ENCODE measurements at regions not wholly inside any gene's neighbourhood (a gene's known extent, or its start where the extent isn't known, plus 50 kb on each side); places are given as distances from the start of the nearest gene placed in this dataset.
"Not testable (repeated sequence)": the region's sequence is repeated elsewhere in the genome, so short reads cannot be mapped to it uniquely, and the experiment has no call there.

- DNase-seq (ENCODE audit: low spot score), result no peak
Measured at GRCh38 chr5:111942661-111943401, 185.8 kb upstream of the NREP start.

GRCh38 chr5:111942201-111942600 is 185.2 kb upstream of the NREP start:
- no peak for DNase-seq (ENCODE audit: low spot score)

GRCh38 chr5:111937094-111937493 is 180.1 kb upstream of the NREP start:
- DNase-seq (ENCODE audit: low spot score), result no peak

DNA sequence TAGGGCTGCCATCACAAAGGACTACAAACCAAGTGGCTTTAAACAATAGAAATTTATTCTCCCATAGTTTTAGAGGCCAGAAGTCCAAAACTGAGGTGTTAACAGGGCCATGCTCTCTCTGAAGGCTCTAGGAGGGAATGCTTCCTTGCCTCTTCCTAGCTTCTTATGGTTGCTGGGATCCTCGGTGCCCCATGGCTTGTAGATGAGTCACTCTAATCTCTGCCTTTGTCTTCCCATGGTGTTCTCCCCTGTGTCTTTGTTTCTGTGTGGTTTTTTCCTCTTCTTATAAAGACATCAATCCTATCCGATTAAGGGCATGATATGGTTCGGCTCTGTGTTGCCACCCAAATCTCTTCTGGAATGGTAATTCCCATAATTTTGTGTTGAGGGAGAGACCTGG is 178.8 kb upstream of the NREP start:
- DNase-seq (ENCODE audit: low spot score), result no peak

DNA sequence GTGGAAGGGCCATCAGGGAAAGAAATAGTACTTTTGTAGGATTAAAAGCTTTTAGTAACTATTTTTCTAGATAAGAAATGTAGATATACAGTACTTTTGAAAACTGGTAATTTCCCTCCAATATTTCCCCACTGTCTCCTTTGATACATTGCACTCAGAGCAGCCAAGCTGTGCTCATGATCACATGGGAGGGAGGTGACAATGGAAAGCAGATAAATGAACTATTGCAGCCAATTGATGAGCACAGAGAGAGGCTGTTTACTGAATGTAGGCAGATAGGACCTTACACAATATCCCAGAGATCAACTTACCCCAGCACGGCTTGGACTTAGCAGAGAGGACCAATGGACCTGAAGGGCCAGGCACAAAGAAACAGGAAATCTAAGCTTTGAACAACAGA is 178.0 kb upstream of the NREP start:
- DNase-seq (ENCODE audit: low spot score), result no peak

DNA sequence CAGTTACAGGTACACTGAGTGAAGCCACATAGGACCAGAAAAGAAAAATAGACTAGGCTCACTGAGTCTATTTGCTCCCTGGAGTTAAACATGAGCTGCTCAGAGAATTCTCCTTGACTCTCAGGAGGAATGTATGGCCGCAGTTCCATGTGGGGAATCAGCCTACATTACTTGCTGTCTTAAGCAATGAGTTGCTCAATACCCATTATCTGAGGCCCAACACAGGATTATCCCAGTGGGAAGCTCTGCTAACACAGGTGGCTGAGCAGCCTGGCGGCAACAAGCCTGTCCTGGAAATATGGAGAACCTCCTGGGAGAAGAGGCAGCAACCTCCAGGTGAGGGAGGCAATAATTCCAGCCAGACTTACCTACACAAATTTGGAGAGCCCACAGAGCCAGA is 177.5 kb upstream of the NREP start:
- DNase-seq (ENCODE audit: low spot score), result no peak

DNA sequence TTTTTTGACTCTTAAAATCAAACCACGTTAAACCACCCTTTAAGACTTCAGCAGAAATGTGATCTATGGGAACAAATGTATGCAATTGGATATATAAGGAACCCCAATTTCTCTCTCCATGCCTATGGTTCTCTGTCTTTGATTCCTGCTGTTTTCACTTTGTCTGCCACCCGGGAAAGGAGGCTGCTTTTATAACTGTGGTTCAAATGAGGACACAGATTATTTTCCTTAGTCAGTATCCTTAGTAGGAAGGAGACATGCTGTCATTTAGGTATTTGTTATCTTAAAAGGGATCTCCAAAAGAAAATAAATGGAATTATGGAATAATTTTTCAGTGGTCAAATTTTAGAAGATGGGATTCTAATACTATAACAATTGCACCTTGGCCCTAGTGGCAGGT is 176.1 kb upstream of the NREP start:
- DNase-seq (ENCODE audit: low spot score), result no peak

- no peak for DNase-seq (ENCODE audit: low spot score)
Measured at GRCh38 chr5:111932628-111933027, 175.6 kb upstream of the NREP start.

- no peak for DNase-seq (ENCODE audit: low spot score)
Measured at GRCh38 chr5:111932199-111932598, 175.2 kb upstream of the NREP start.

DNA sequence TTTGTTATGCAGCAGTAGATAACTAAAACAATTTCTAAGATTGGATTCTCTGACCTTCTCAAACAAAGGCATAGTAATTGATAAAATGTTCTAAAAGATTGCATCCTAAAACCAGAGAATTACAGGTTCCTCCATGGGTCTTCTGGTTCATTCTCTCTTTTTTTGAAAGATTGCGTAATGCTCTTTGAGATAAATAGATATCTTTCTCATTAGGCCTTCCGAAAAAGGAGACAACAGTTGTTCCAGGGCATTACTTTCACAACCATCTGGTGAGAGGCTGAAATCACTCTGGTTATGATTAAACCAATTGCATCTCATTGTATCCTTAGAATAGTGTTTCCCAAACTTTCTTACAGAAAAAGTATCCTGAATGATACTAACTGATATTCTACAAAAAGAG is 174.7 kb upstream of the NREP start:
- no peak for DNase-seq (ENCODE audit: low spot score)

DNA sequence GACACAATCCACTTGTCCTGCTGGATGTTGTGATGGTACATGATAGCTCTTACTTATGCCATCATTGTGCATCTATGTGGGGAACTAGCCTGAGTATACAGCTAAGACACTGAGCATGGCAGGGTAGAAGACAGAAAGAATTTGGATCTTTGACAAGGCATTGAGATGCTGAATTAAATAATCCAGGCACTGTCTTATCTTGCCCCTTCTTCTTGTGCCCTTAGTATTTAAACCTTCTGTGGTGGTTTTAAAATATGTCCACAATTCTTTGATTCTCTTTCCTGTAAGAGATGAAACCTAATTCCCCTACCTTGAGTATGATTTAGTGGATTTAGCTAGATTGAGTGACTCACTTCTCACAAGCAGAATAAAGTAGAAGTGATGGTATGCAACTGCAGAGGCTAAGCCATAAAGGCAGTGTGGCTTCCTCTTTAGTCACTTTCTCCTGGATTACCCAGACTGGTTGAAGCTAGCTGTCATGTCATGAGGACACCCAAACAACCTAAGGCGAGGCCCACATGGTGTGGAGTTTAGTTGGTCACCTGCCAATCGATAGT is 174.0 kb upstream of the NREP start:
- no peak for DNase-seq (ENCODE audit: low spot score)

- no peak for DNase-seq (ENCODE audit: low spot score)
Measured at GRCh38 chr5:111930449-111930848, 173.5 kb upstream of the NREP start.

- DNase-seq (ENCODE audit: low spot score), result no peak
Measured at GRCh38 chr5:111929867-111930266, 172.9 kb upstream of the NREP start.

GRCh38 chr5:111929261-111929660 is 172.3 kb upstream of the NREP start:
- no peak for DNase-seq (ENCODE audit: low spot score)

DNA sequence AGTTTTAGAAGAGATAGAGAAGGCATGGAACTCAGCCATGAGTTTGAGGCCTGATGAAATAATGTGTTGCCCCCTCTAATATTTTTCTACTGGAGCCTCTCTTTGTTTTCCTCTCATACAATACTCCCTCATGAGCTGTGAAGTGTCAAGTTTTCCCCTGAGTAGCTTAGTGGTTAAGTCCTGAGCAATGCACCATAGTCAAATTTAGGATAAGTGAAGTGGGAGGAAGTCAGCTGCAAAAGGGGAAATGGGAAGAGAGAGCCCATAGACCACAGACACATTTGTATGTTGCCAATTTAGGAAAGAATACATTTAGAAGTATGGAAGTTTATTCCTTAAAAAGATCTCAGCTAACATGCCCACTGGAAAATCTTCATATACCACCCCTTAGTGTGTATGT is 171.5 kb upstream of the NREP start:
- DNase-seq (ENCODE audit: low spot score), result no peak

- no peak for DNase-seq (ENCODE audit: low spot score)
Measured at GRCh38 chr5:111927191-111927590, 170.2 kb upstream of the NREP start.

DNA sequence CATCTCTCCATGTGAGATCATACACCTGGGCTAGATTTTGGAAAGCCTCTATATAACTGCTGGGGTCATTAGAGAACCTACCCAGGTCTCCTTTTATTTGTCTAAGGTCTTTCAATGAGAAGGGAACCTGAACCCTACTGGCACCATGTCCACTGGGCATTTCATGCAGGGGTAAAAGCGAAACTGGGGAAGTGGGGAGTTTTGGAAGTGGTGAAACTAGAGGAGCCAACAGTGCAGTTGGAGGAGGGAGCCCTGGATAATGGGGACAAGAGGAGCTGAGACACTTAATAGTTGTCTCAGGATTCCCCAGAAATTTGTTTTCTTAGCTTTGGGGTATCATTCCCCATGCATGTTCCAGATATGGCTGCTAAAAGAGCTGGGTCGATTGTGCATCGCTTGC is 169.0 kb upstream of the NREP start:
- DNase-seq (ENCODE audit: low spot score), result no peak

DNA sequence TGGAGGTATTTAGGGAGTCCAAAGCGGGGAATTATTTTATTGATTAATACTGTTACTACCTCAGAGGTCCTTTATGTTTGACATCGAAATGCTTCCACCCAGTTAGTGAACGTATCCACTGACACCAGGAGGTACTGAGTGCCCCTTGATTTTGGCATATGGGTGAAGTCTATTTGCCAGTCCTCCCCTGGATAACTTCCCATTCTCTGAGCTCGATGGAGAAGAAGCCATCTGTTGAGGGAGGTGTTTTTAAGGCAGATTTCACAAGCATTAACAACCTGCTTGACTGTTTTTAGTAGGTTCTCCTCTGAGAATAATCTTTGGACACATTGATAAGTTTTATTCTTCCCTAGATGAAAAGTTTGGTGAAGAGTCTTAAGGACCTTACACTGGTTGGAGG is 165.3 kb upstream of the NREP start:
- no peak for DNase-seq (ENCODE audit: low spot score)

DNA sequence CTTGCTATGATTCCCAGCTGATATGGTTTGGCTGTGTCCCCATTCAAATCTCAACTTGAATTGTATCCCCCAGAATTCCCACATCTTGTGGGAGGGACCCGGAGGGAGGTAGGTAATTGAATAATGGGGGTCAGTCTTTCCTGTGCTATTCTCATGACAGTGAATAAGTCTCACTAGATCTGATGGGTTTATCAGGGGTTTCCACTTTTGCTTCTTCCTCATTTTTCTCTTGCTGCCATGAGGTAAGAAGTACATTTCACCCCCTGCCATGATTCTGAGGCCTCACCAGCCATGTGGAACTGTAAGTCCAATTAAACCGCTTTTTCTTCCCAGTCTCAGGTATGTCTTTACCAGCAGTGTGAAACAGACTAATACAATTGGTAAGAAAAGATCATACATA is 164.7 kb upstream of the NREP start:
- DNase-seq (ENCODE audit: low spot score), result not testable (repeated sequence)

DNA sequence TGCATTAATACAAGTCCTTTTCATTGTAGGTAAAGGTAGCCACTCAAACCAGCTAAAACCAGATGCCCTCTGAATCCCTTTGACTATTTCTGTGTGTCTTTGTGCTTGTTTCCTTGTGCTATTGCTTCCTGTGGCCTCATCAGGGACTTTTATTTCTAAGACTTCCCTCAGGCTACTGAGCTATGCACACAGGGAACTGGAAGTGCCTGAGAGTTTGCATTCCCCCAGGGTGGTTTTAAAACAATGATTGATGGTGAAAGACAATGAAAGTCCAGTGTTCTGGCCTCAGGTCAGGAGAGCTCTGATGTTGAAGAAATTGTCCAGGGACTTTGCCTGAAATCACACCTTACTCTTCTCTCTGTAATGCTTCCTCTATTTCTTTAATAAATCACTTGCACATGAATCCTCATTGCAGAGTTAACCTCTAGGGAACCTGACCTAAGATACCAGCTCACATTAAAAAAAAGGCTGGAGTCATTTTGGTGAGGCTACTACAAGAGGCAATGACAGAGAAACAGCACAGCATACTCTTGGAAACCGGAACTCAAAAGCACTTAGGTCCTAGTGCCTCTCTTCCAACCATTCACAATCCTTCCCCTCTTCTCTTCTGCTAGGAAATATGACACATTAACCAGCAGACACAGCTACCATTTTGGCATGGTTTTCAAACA is 158.1 kb upstream of the NREP start:
- DNase-seq (ENCODE audit: low spot score), result no peak

DNA sequence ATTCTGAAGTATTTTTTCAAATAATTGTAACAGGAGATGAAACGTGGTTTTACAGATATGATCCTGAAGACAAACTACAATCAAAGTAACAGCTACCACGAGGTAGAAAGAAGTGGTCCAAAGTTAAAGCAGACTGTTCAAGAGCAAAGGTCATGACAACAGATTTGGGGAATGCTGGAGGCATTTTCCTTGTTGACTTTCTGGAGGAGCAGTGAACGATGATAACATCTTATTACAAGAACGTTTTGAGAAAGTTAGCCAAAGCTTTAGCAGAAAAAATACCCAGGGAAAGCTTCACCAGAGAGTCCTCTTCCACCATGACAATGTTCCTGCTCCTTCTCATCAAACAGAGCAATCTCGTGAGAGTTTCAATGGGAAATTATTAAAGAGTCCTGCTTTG is 145.4 kb upstream of the NREP start:
- no peak for DNase-seq (ENCODE audit: low spot score)

- DNase-seq (ENCODE audit: low spot score), result no peak
Measured at GRCh38 chr5:111901296-111901695, 144.3 kb upstream of the NREP start.

GRCh38 chr5:111892949-111893348 is 136.0 kb upstream of the NREP start:
- DNase-seq (ENCODE audit: low spot score), result no peak

DNA sequence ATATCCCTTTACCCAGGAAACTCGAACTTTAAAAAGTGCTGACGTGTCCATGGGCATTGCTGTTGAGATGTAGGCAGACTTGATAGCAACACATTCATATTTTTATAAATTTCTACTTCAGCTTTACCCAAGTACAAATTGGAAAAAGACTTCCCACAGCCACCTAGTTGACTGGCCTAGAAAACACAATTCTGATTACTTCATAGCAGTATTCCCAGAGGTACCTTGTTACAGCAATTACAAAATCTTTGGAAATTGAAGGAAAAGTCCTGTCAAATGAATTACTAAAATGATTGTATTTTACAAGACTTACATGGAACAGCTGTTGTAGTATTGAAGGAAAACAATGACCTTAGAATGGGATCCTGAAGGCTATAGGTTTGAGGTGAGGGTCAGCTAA is 130.7 kb upstream of the NREP start:
- no peak for DNase-seq (ENCODE audit: low spot score)

Data from SW480 (cell line).